IMR-90 (cell line): ENCODE measurements at regions not wholly inside any gene's neighbourhood (a gene's known extent, or its start where the extent isn't known, plus 50 kb on each side); places are given as distances from the start of the nearest gene placed in this dataset.

Experiments
- ATAC-seq: fragments of 200-7000 bp; cut with Tn5 transposase; 2 replicates; pipeline ENCODE4 v1.9.1; 2020; ENCODE audit warnings: low read depth, mild to moderate bottlenecking, moderate library complexity
- BruUV-seq: library from RNA; stranded (reverse); fragments of 400-500 nt; replicated peaks from 2 replicates; lab custom pipeline; 2021; lab: Mats Ljungman, UMichigan
- CTCF ChIA-PET: fragments of 300-600 bp; formaldehyde crosslinking; extraction: SDS; loops from one replicate; lab custom pipeline; 2021; ENCODE audit warnings: antibody characterized with exemption; lab: Yijun Ruan, JAX
- POLR2A ChIA-PET: fragments of 300-600 bp; sonication (Branson Sonifier 250); formaldehyde crosslinking; loops from one replicate; lab custom pipeline; 2022; ENCODE audit warnings: antibody characterized with exemption; ENCODE audit not compliant: unreplicated experiment; lab: Charles Lee
- DNase-seq: peaks from one replicate; pipeline ENCODE4 v3.0.0; 2013
- H2AFZ ChIP-seq: replicated peaks from 2 replicates; pipeline ENCODE3; 2013; ENCODE audit warnings: low read length, mild to moderate bottlenecking; ENCODE audit not compliant: poor library complexity
- H2AK5ac ChIP-seq: 2 replicates; pipeline ENCODE4 v1.6.1; 2013; ENCODE audit warnings: low read depth, low read length, inconsistent platforms
- H2AK9ac ChIP-seq: replicated peaks from 2 replicates; pipeline ENCODE3; 2013; ENCODE audit warnings: mild to moderate bottlenecking, low read depth, low read length, moderate library complexity; ENCODE audit not compliant: poor library complexity
- H2BK120ac ChIP-seq: 2 replicates; pipeline ENCODE4 v1.6.1; 2013; ENCODE audit warnings: low read depth, low read length, inconsistent platforms
- H2BK15ac ChIP-seq: 3 replicates; pipeline ENCODE4 v1.6.1; 2013; ENCODE audit warnings: low read depth, low read length, inconsistent platforms
- H2BK20ac ChIP-seq: 2 replicates; pipeline ENCODE4 v1.6.1; 2013; ENCODE audit warnings: low read depth, mild to moderate bottlenecking, inconsistent platforms, low read length, moderate library complexity
- H2BK5ac ChIP-seq: 2 replicates; pipeline ENCODE4 v1.6.1; 2013; ENCODE audit warnings: mild to moderate bottlenecking, low read depth, low read length, inconsistent platforms; ENCODE audit not compliant: poor library complexity, severe bottlenecking
- H3K14ac ChIP-seq: replicated peaks from 2 replicates; pipeline ENCODE4 v1.6.1; 2013; ENCODE audit warnings: low read depth, low read length, inconsistent platforms
- H3K18ac ChIP-seq: 2 replicates; pipeline ENCODE4 v1.6.1; 2013; ENCODE audit warnings: low read depth, low read length, control low read depth
- H3K23ac ChIP-seq: 2 replicates; pipeline ENCODE4 v1.6.1; 2013; ENCODE audit warnings: low read depth, low read length, inconsistent platforms
- H3K27ac ChIP-seq: 2 replicates; pipeline ENCODE4 v1.5.1; 2013; ENCODE audit warnings: mild to moderate bottlenecking, control low read depth, low read length; ENCODE audit not compliant: insufficient read depth
- H3K27me3 ChIP-seq: 2 replicates; pipeline ENCODE4 v1.6.1; 2013; ENCODE audit warnings: low read length; ENCODE audit not compliant: control insufficient read depth, insufficient read depth
- H3K36me3 ChIP-seq: 2 replicates; pipeline ENCODE4 v1.6.1; 2013; ENCODE audit warnings: low read length, mixed read lengths; ENCODE audit not compliant: control insufficient read depth, insufficient read depth
- H3K4ac ChIP-seq: 2 replicates; pipeline ENCODE4 v1.6.1; 2013; ENCODE audit warnings: low read depth, low read length, inconsistent platforms
- H3K4me1 ChIP-seq: 2 replicates; pipeline ENCODE4 v1.6.1; 2013; ENCODE audit warnings: low read length, mixed read lengths; ENCODE audit not compliant: control insufficient read depth, insufficient read depth
- H3K4me2 ChIP-seq: 2 replicates; pipeline ENCODE4 v1.6.1; 2013; ENCODE audit warnings: low read depth, mild to moderate bottlenecking, control low read depth, low read length, moderate library complexity
- H3K4me3 ChIP-seq: 2 replicates; pipeline ENCODE4 v1.5.1; 2013; ENCODE audit warnings: low read depth, mild to moderate bottlenecking, control low read depth, low read length, moderate library complexity; ENCODE audit not compliant: insufficient read depth
- H3K56ac ChIP-seq: 2 replicates; pipeline ENCODE4 v1.6.1; 2013; ENCODE audit warnings: low read length, inconsistent platforms; ENCODE audit not compliant: insufficient read depth; ENCODE audit errors: extremely low read depth
- H3K79me1 ChIP-seq, 2 experiments: 2 replicates each; pipeline ENCODE4 v1.6.1; 2013; ENCODE audit warnings: low read length in 2 of 2, inconsistent platforms in 1 of 2, low read depth in 1 of 2
- H3K9ac ChIP-seq: 2 replicates; pipeline ENCODE4 v1.6.1; 2013; ENCODE audit warnings: low read depth, low read length, control low read depth
- H3K9me1 ChIP-seq: 2 replicates; pipeline ENCODE4 v1.6.1; 2013; ENCODE audit warnings: low read length, inconsistent platforms; ENCODE audit not compliant: insufficient read depth
- H3K9me3 ChIP-seq: 2 replicates; pipeline ENCODE4 v1.6.1; 2013; ENCODE audit warnings: low read length; ENCODE audit not compliant: control insufficient read depth, insufficient read depth
- H4K20me1 ChIP-seq: 2 replicates; pipeline ENCODE4 v1.6.1; 2013; ENCODE audit warnings: low read length, inconsistent platforms; ENCODE audit not compliant: insufficient read depth
- H4K5ac ChIP-seq: 2 replicates; pipeline ENCODE4 v1.6.1; 2013; ENCODE audit warnings: mild to moderate bottlenecking, low read depth, low read length, control low read depth
- H4K8ac ChIP-seq, 2 experiments: 2 replicates each; pipeline ENCODE4 v1.6.1; 2013; ENCODE audit warnings: low read depth in 2 of 2, low read length in 2 of 2, control low read depth in 1 of 2, inconsistent platforms in 1 of 2
- H4K91ac ChIP-seq: 2 replicates; pipeline ENCODE4 v1.6.1; 2013; ENCODE audit warnings: low read depth, low read length, inconsistent platforms; ENCODE audit not compliant: insufficient read depth
- CEBPB ChIP-seq: IDR thresholded peaks from 2 replicates; pipeline ENCODE4 v1.6.1; 2012; ENCODE audit warnings: low read depth, low read length, improper control_type of control experiment
- CTCF ChIP-seq: conservative IDR thresholded peaks from 2 replicates; pipeline ENCODE4 v1.5.1; 2012; ENCODE audit warnings: mild to moderate bottlenecking, low read depth, low read length, improper control_type of control experiment
- MAFK ChIP-seq: IDR thresholded peaks from 2 replicates; pipeline ENCODE4 v1.6.1; 2012; ENCODE audit warnings: low read depth, low read length, improper control_type of control experiment
- RCOR1 ChIP-seq: IDR thresholded peaks from 2 replicates; pipeline ENCODE4 v1.6.1; 2012; ENCODE audit warnings: mild to moderate bottlenecking, low read length, improper control_type of control experiment; ENCODE audit not compliant: insufficient replicate concordance
- WGBS, 2 experiments: methylation state at CpG; one replicate each; pipeline versions ENCODE4 v1.1.5 to v1.1.7; 2013; ENCODE audit warnings: missing lambda C conversion rate in 2 of 2; ENCODE audit not compliant: insufficient read length in 1 of 2; ENCODE audit errors: extremely low coverage in 2 of 2; 5-methylcytosine and 5-hydroxymethylcytosine counted together
- dilution Hi-C: fragments of 300-500 bp; cut with HindIII; formaldehyde crosslinking; loops from one replicate; pipeline ENCODE4 v1.14.3; 2018; ENCODE audit warnings: low sequenced_read_pairs; ENCODE audit not compliant: unreplicated experiment
- in situ Hi-C: fragments of 300-500 bp; cut with MboI; formaldehyde crosslinking; loops from 3 replicates; pipeline ENCODE4 v1.14.3; 2019; ENCODE audit warnings: low sequenced_read_pairs, inconsistent platforms, mixed read lengths
- intact Hi-C: fragments of 100-400 bp; cut with micrococcal nuclease; formaldehyde crosslinking; loops from 2 replicates; pipeline ENCODE4 v1.10.0; 2022

DNA sequence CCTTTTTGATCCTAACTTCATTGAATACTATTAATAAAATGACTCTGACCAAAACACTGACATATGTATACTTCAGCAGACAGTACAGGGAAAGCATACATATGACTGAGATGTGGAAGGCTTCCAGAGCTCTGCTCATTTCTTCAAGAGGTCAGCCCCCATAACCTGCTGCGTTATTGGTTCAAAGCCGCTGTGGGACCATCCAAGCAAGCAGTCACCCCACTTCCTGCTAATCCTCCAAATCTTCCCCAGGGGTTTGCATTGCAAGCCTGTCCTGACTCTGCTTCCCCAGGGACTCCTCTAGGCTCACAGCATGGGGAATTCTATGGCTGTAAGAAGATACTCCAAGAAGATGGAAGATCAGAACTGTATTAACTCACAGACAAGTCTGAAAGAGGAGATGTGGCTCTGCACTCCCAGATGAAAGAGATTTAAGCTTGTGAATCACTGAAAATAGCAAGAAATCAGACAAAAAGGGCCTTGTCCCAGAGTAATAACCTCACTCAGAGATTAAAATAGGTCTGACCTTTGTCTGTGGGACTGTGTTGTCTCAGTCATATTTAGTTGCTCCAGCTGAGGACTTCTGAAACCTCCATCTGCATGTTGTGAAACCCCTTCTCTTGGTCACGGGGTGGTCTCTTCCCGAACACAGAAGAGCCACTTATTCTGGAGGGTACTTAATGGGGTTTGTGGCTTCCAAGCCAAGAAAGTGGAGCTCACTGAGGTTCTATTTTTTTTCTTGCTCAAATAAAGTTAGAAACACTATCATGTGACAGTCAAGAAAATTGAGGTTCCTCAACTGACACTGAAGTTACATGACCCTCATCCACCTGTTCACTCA is 101.5 kb upstream of the MARCKS start:
- in situ Hi-C loops (no loop called here), dilution Hi-C loops (no loop called here), intact Hi-C loops (no loop called here)
- ATAC-seq (no peak), DNase-seq (no peak)
- no TSS peak for BruUV-seq
- no peak overlapping the region for H4K8ac ChIP-seq
- no peak overlapping the region for H2AFZ ChIP-seq
- POLR2A ChIA-PET, result no interaction called here
- H4K91ac ChIP-seq, result no peak overlapping the region
- no peak overlapping the region for H3K9ac ChIP-seq
- no peaks in the 10 kb centered on the region for H3K9me3 ChIP-seq
- H2BK5ac ChIP-seq, result no peak overlapping the region
- no peak overlapping the region for H2BK15ac ChIP-seq
- H2BK20ac ChIP-seq, result no peak overlapping the region
- H3K18ac ChIP-seq, result no peak overlapping the region
- H2AK5ac ChIP-seq, result no peak overlapping the region
- H2BK120ac ChIP-seq, result no peak overlapping the region
- no peaks in the 10 kb centered on the region for H3K79me1 ChIP-seq
- H2AK9ac ChIP-seq, result no peak overlapping the region
- H3K4me1 ChIP-seq, result peaks cover 2% of the 10 kb centered on the region; the same call in 1 of the 2 replicates
- no peaks in the 10 kb centered on the region for H3K36me3 ChIP-seq
- TF ChIP-seq MAFK (no peak), RCOR1 (no peak), CEBPB (no peak), CTCF (no peak)
- no peaks in the 10 kb centered on the region for H3K27me3 ChIP-seq
- no peak overlapping the region for H3K14ac ChIP-seq
- no peak overlapping the region for H4K5ac ChIP-seq
- WGBS, 2 experiments, result no CpG with 5 or more reads among the region's 4 CpGs
- no peak overlapping the region for H3K23ac ChIP-seq
- no peaks in the 10 kb centered on the region for H4K20me1 ChIP-seq
- CTCF ChIA-PET, result no interaction called here
- H3K9me1 ChIP-seq, result no peaks in the 10 kb centered on the region
- H3K27ac ChIP-seq, result no peak overlapping the region
- no peak overlapping the region for H3K4me3 ChIP-seq
- H3K4me2 ChIP-seq, result no peak overlapping the region
- no peak overlapping the region for H3K56ac ChIP-seq
- no peak overlapping the region for H3K4ac ChIP-seq
